Stomach (tissue), 4 donors: ENCODE measurements at regions not wholly inside any gene's neighbourhood (a gene's known extent, or its start where the extent isn't known, plus 50 kb on each side); places are given as distances from the start of the nearest gene placed in this dataset.

Experiments used
- CTCF ChIP-seq, 7 experiments: fragments of 450-650 bp in 4 of 7; fragments of 200-600 bp in 3 of 7; sonication (generic) in 3 of 7; IDR thresholded peaks; one replicate each; pipeline ENCODE4 v1.5.1; 2016 to 2019; ENCODE audit warnings: antibody characterized with exemption in 7 of 7, control low read depth in 2 of 7, mild to moderate bottlenecking in 1 of 7
- EP300 ChIP-seq: sonication (generic); formaldehyde crosslinking; IDR thresholded peaks from one replicate; pipeline ENCODE4 v1.6.1; 2017; ENCODE audit warnings: antibody characterized with exemption
- POLR2A ChIP-seq, 4 donors: fragments of 450-650 bp; IDR thresholded peaks; one replicate each; pipeline ENCODE4 v1.6.1; 2016; ENCODE audit warnings: antibody characterized with exemption in 4 of 4, control low read depth in 2 of 4, mild to moderate bottlenecking in 1 of 4, moderate library complexity in 1 of 4
- POLR2AphosphoS5 ChIP-seq, 3 donors: sonication (generic); formaldehyde crosslinking; IDR thresholded peaks; one replicate each; pipeline ENCODE4 v1.6.1; 2016; ENCODE audit warnings: antibody characterized with exemption in 3 of 3

- TF ChIP-seq CTCF (IDR thresholded peaks at IDR 0.05) (no peak), POLR2A (IDR thresholded peaks at IDR 0.05) (no peak), POLR2AphosphoS5 (IDR thresholded peaks at IDR 0.05) (no peak), EP300 (no peak)
Measured at GRCh38 chr3:186487037-186487436, 57.1 kb downstream of the CRYGS start.
